A549 (cell line): ENCODE measurements at regions not wholly inside any gene's neighbourhood (a gene's known extent, or its start where the extent isn't known, plus 50 kb on each side); places are given as distances from the start of the nearest gene placed in this dataset.

Experiments used
- ATAC-seq, 2 experiments: fragments of 200-7000 bp in 1 of 2; fragments of >200 bp in 1 of 2; cut with Nextera tagmentation in 1 of 2; cut with Tn5 transposase in 1 of 2; 3 replicates each; pipeline versions ENCODE4 v1.8.0 to v1.9.1; 2018 to 2020; ENCODE audit warnings: mild to moderate bottlenecking in 1 of 2, moderate library complexity in 1 of 2
- CTCF ChIA-PET: fragments of 300-600 bp; sonication (Branson Sonifier 250); formaldehyde crosslinking; extraction: SDS; loops from one replicate; lab custom pipeline; 2021; ENCODE audit warnings: antibody characterized with exemption, inconsistent platforms; lab: Yijun Ruan, JAX
- POLR2A ChIA-PET: fragments of 350-600 bp; formaldehyde crosslinking; extraction: SDS; loops from one replicate; lab custom pipeline; 2021; ENCODE audit warnings: antibody characterized with exemption, inconsistent platforms; lab: Yijun Ruan, JAX
- DNase-seq, 2 experiments: peaks; one replicate each; pipeline versions ENCODE4 v3.0.0 to v3.0.0-alpha.2; 2011 to 2016; ENCODE audit warnings: low read depth in 1 of 2, low spot score in 1 of 2
- FAIRE-seq: peaks from 2 replicates; lab custom pipeline; 2011; peaks lifted over from hg19 to GRCh38; lab: Jason Lieb, UNC
- H3K27ac ChIP-seq, 2 experiments: fragments of >200 bp; sonication (Bioruptor Twin); formaldehyde crosslinking; 3 replicates each; pipeline ENCODE4 v1.5.1; 2016 to 2017
- H3K4me1 ChIP-seq: fragments of >200 bp; sonication (Bioruptor Twin); formaldehyde crosslinking; 3 replicates; pipeline ENCODE4 v1.6.1; 2016
- H3K4me2 ChIP-seq: fragments of >200 bp; sonication (Bioruptor Twin); formaldehyde crosslinking; 3 replicates; pipeline ENCODE4 v1.6.1; 2016
- H3K4me3 ChIP-seq: fragments of >200 bp; sonication (Bioruptor Twin); formaldehyde crosslinking; 3 replicates; pipeline ENCODE4 v1.5.1; 2016
- H3K9me3 ChIP-seq: fragments of >200 bp; sonication (Bioruptor Twin); formaldehyde crosslinking; 3 replicates; pipeline ENCODE4 v1.6.1; 2016
- CBX8 ChIP-seq: fragments of 200-600 bp; sonication (generic); IDR thresholded peaks from 2 replicates; pipeline ENCODE4 v1.6.1; 2016
- EHMT2 ChIP-seq: fragments of 200-600 bp; sonication (generic); IDR thresholded peaks from 2 replicates; pipeline ENCODE4 v1.6.1; 2016; ENCODE audit warnings: antibody characterized with exemption, low read depth, mild to moderate bottlenecking, moderate library complexity
- EP300 ChIP-seq, 2 experiments: fragments of >200 bp; sonication (Bioruptor Twin); formaldehyde crosslinking; IDR thresholded peaks; 2 replicates in 1 of 2; 3 replicates in 1 of 2; pipeline ENCODE4 v1.6.1; 2016 to 2017
- ESRRA ChIP-seq: fragments of 150-350 bp; IDR thresholded peaks from 2 replicates; pipeline ENCODE4 v1.6.1; 2014; ENCODE audit warnings: mild to moderate bottlenecking, low read length, borderline replicate concordance
- FOSL2 ChIP-seq, 2 experiments: fragments of 450-650 bp in 1 of 2; fragments of >200 bp in 1 of 2; sonication (Bioruptor Twin) in 1 of 2; formaldehyde crosslinking; IDR thresholded peaks; 2 replicates each; pipeline versions ENCODE4 v1.5.0 to v1.6.1; 2016 to 2020; ENCODE audit warnings: mild to moderate bottlenecking in 1 of 2, moderate library complexity in 1 of 2
- FOXS1 ChIP-seq: fragments of 250-450 bp; sonication (Bioruptor Pico); IDR thresholded peaks from 2 replicates; pipeline ENCODE4 v1.5.0; 2020; ENCODE audit warnings: mild to moderate bottlenecking, moderate library complexity
- HDAC2 ChIP-seq: fragments of 200-600 bp; sonication (generic); IDR thresholded peaks from 2 replicates; pipeline ENCODE4 v1.6.1; 2016
- HOXA7 ChIP-seq: fragments of 250-450 bp; sonication (Bioruptor Pico); IDR thresholded peaks from 2 replicates; pipeline ENCODE4 v1.5.0; 2020; ENCODE audit warnings: mild to moderate bottlenecking, moderate library complexity
- HOXB13 ChIP-seq: fragments of 250-450 bp; sonication (Bioruptor Pico); IDR thresholded peaks from 2 replicates; pipeline ENCODE4 v1.5.0; 2020; ENCODE audit warnings: low read depth, mild to moderate bottlenecking, moderate library complexity
- MAFK ChIP-seq: fragments of 450-650 bp; IDR thresholded peaks from 2 replicates; pipeline ENCODE4 v1.6.1; 2014; ENCODE audit not compliant: partially characterized antibody
- MAZ ChIP-seq: fragments of 150-350 bp; IDR thresholded peaks from 2 replicates; pipeline ENCODE4 v1.6.1; 2014; ENCODE audit warnings: antibody characterized with exemption, low read depth, low read length, borderline replicate concordance
- NPAS2 ChIP-seq: fragments of 250-450 bp; sonication (Bioruptor Pico); IDR thresholded peaks from 2 replicates; pipeline ENCODE4 v1.8.0; 2022; ENCODE audit warnings: mild to moderate bottlenecking, moderate library complexity, borderline replicate concordance
- RFX5 ChIP-seq: fragments of 450-650 bp; IDR thresholded peaks from 2 replicates; pipeline ENCODE4 v1.7.1; 2014; ENCODE audit warnings: antibody characterized with exemption, mild to moderate bottlenecking, moderate library complexity
- RNF2 ChIP-seq: fragments of 200-600 bp; sonication (generic); IDR thresholded peaks from 2 replicates; pipeline ENCODE4 v1.6.1; 2016; ENCODE audit warnings: low read depth, mild to moderate bottlenecking, antibody characterized with exemption, moderate library complexity, borderline replicate concordance
- SMC3 ChIP-seq: fragments of >200 bp; sonication (Bioruptor Twin); formaldehyde crosslinking; IDR thresholded peaks from 3 replicates; pipeline ENCODE4 v1.6.1; 2018; ENCODE audit warnings: inconsistent platforms
- TFCP2L1 ChIP-seq: fragments of 250-450 bp; sonication (Bioruptor Pico); IDR thresholded peaks from 2 replicates; pipeline ENCODE4 v1.5.0; 2021; ENCODE audit warnings: mild to moderate bottlenecking
- TP53 ChIP-seq: fragments of 250-450 bp; sonication (Bioruptor Pico); IDR thresholded peaks from 2 replicates; pipeline ENCODE4 v1.5.0; 2021; ENCODE audit warnings: mild to moderate bottlenecking, moderate library complexity
- ZFP36 ChIP-seq: fragments of 450-650 bp; IDR thresholded peaks from 2 replicates; pipeline ENCODE4 v1.6.1; 2014; ENCODE audit warnings: borderline replicate concordance; ENCODE audit not compliant: partially characterized antibody
- WGBS: methylation state at CpG from one replicate; pipeline ENCODE4 v1.1.6; 2017; ENCODE audit errors: missing lambda C conversion rate; 5-methylcytosine and 5-hydroxymethylcytosine counted together
- TF ChIP-seq, protein P1 (sequence below): fragments of 150-350 bp; IDR thresholded peaks from 2 replicates; pipeline ENCODE4 v1.6.1; 2014; ENCODE audit warnings: low read depth, mild to moderate bottlenecking, low read length
- TF ChIP-seq, protein P2 (sequence below): fragments of >200 bp; sonication (Bioruptor Twin); formaldehyde crosslinking; IDR thresholded peaks from 3 replicates; pipeline ENCODE4 v1.5.1; 2016
- TF ChIP-seq, protein P3 (sequence below): IDR thresholded peaks from 2 replicates; pipeline ENCODE4 v1.6.1; 2012
- TF ChIP-seq, protein P4 (sequence below): IDR thresholded peaks from 2 replicates; pipeline ENCODE4 v1.6.1; 2012; ENCODE audit warnings: low read depth, borderline replicate concordance
- TF ChIP-seq, protein P5 (sequence below): fragments of 200-600 bp; sonication (generic); IDR thresholded peaks from 2 replicates; pipeline ENCODE4 v1.6.1; 2016; ENCODE audit warnings: antibody characterized with exemption, mild to moderate bottlenecking, moderate library complexity

GRCh38 chr5:101997235-101997634 is 298.8 kb downstream of the SLCO4C1 start:
- Histone ChIP-seq H3K4me3 (no peak overlapping the region), H3K27ac (no peak overlapping the region), H3K4me1 (no peaks in the 10 kb centered on the region), H3K9me3 (no peaks in the 10 kb centered on the region), H3K4me2 (no peak overlapping the region)
- ChIA-PET CTCF (no interaction called here), POLR2A (no interaction called here)
- FAIRE-seq (no peak), DNase-seq (no peak), ATAC-seq (no peak)
- WGBS = 89% methylated on average over 1 of the region's 1 CpG
- TF ChIP-seq MAFK = no peak
- no peak for TF ChIP-seq EP300 (IDR thresholded peaks at IDR 0.05)
- TF ChIP-seq FOXS1 (CRISPR knock-in tag) = no peak
- no peak for TF ChIP-seq FOSL2 (IDR thresholded peaks at IDR 0.05)
- no peak for TF ChIP-seq FOSL2 (CRISPR knock-in tag; IDR thresholded peaks at IDR 0.05)

GRCh38 chr5:101995585-101995984 is 300.5 kb downstream of the SLCO4C1 start:
- ChIA-PET POLR2A (no interaction called here), CTCF (no interaction called here)
- Histone ChIP-seq H3K4me1 (no peaks in the 10 kb centered on the region), H3K9me3 (no peaks in the 10 kb centered on the region), H3K4me3 (no peak overlapping the region), H3K27ac (no peak overlapping the region), H3K4me2 (no peak overlapping the region)
- DNase-seq (no peak), FAIRE-seq (peak; percentile 23), ATAC-seq (no peak)
- 29% methylated on average over 2 of the region's 2 CpGs for WGBS
- no peak for TF ChIP-seq HOXB13 (CRISPR knock-in tag)
- TF ChIP-seq ESRRA = no peak
- no peak for TF ChIP-seq RNF2
- no peak for TF ChIP-seq TP53 (CRISPR knock-in tag)
- TF ChIP-seq, protein P1, sequence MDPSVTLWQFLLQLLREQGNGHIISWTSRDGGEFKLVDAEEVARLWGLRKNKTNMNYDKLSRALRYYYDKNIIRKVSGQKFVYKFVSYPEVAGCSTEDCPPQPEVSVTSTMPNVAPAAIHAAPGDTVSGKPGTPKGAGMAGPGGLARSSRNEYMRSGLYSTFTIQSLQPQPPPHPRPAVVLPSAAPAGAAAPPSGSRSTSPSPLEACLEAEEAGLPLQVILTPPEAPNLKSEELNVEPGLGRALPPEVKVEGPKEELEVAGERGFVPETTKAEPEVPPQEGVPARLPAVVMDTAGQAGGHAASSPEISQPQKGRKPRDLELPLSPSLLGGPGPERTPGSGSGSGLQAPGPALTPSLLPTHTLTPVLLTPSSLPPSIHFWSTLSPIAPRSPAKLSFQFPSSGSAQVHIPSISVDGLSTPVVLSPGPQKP = no peak
- no peak for TF ChIP-seq HOXA7
- TF ChIP-seq FOXS1 (CRISPR knock-in tag) = no peak
- TF ChIP-seq NPAS2 (CRISPR knock-in tag) = no peak
- no peak for TF ChIP-seq MAZ
- no peak for TF ChIP-seq RFX5
- TF ChIP-seq, all 56 proteins: peak for 0

DNA sequence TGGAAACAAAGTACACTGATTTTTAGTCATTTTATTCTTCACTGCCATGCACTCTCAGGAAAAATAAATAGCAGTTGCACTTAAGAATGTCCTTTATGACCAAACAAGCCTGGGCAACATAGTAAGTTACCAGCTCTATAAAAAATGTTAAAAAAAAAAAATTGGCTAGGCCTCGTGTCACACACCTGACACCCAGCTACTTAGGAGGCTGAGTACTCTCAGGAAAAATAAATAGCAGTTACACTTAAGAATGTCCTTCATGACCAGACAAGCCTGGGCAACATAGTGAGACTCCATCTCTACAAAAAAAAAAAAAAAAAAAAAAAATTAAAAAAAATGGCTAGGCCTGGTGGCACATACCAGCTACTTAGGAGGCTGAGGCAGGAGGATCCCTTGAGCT is 304.6 kb downstream of the SLCO4C1 start:
- FAIRE-seq = no peak
- 3% methylated on average over 1 of the region's 1 CpG for WGBS
- no peak for DNase-seq
- POLR2A ChIA-PET = no interaction called here
- CTCF ChIA-PET = interaction anchor here (0.7 kb wide), 1 partner anchor 20 kb away, joined by 3 read pairs; no protein-coding TSS in a partner anchor
- Histone ChIP-seq H3K9me3 (no peaks in the 10 kb centered on the region), H3K27ac (no peak overlapping the region)
- no peak for ATAC-seq
- TF ChIP-seq HDAC2 (no peak), ZFP36 (no peak), MAZ (no peak), TFCP2L1 (no peak), SMC3 (no peak), CBX8 (no peak), TP53 (CRISPR knock-in tag) (no peak), FOXS1 (CRISPR knock-in tag) (no peak), EHMT2 (no peak)
- TF ChIP-seq, protein P2, sequence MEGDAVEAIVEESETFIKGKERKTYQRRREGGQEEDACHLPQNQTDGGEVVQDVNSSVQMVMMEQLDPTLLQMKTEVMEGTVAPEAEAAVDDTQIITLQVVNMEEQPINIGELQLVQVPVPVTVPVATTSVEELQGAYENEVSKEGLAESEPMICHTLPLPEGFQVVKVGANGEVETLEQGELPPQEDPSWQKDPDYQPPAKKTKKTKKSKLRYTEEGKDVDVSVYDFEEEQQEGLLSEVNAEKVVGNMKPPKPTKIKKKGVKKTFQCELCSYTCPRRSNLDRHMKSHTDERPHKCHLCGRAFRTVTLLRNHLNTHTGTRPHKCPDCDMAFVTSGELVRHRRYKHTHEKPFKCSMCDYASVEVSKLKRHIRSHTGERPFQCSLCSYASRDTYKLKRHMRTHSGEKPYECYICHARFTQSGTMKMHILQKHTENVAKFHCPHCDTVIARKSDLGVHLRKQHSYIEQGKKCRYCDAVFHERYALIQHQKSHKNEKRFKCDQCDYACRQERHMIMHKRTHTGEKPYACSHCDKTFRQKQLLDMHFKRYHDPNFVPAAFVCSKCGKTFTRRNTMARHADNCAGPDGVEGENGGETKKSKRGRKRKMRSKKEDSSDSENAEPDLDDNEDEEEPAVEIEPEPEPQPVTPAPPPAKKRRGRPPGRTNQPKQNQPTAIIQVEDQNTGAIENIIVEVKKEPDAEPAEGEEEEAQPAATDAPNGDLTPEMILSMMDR = no peak
- TF ChIP-seq, protein P3, sequence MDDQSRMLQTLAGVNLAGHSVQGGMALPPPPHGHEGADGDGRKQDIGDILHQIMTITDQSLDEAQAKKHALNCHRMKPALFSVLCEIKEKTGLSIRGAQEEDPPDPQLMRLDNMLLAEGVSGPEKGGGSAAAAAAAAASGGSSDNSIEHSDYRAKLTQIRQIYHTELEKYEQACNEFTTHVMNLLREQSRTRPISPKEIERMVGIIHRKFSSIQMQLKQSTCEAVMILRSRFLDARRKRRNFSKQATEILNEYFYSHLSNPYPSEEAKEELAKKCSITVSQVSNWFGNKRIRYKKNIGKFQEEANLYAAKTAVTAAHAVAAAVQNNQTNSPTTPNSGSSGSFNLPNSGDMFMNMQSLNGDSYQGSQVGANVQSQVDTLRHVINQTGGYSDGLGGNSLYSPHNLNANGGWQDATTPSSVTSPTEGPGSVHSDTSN = no peak
- TF ChIP-seq, protein P4, sequence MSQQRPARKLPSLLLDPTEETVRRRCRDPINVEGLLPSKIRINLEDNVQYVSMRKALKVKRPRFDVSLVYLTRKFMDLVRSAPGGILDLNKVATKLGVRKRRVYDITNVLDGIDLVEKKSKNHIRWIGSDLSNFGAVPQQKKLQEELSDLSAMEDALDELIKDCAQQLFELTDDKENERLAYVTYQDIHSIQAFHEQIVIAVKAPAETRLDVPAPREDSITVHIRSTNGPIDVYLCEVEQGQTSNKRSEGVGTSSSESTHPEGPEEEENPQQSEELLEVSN = no peak
- TF ChIP-seq, protein P5, sequence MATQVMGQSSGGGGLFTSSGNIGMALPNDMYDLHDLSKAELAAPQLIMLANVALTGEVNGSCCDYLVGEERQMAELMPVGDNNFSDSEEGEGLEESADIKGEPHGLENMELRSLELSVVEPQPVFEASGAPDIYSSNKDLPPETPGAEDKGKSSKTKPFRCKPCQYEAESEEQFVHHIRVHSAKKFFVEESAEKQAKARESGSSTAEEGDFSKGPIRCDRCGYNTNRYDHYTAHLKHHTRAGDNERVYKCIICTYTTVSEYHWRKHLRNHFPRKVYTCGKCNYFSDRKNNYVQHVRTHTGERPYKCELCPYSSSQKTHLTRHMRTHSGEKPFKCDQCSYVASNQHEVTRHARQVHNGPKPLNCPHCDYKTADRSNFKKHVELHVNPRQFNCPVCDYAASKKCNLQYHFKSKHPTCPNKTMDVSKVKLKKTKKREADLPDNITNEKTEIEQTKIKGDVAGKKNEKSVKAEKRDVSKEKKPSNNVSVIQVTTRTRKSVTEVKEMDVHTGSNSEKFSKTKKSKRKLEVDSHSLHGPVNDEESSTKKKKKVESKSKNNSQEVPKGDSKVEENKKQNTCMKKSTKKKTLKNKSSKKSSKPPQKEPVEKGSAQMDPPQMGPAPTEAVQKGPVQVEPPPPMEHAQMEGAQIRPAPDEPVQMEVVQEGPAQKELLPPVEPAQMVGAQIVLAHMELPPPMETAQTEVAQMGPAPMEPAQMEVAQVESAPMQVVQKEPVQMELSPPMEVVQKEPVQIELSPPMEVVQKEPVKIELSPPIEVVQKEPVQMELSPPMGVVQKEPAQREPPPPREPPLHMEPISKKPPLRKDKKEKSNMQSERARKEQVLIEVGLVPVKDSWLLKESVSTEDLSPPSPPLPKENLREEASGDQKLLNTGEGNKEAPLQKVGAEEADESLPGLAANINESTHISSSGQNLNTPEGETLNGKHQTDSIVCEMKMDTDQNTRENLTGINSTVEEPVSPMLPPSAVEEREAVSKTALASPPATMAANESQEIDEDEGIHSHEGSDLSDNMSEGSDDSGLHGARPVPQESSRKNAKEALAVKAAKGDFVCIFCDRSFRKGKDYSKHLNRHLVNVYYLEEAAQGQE = no peak
- TF ChIP-seq, all 56 proteins: peak for 0
- Histone ChIP-seq H3K4me2 (no peak overlapping the region), H3K4me3 (no peak overlapping the region), H3K4me1 (no peaks in the 10 kb centered on the region)
